Choroid plexus epithelial cell (primary cell): ENCODE measurements at regions not wholly inside any gene's neighbourhood (a gene's known extent, or its start where the extent isn't known, plus 50 kb on each side); places are given as distances from the start of the nearest gene placed in this dataset.
A peak's percentile ranks its signal among the peaks of the same experiment; 100 is the strongest.

ENCODE experiments used
- DNase-seq: peaks from one replicate; pipeline ENCODE4 v3.0.0-alpha.2; 2010; ENCODE audit warnings: low read depth
- H3K4me3 ChIP-seq: 2 replicates; pipeline ENCODE4 v1.5.1; 2011; ENCODE audit warnings: low read depth, mild to moderate bottlenecking, control low read depth, low read length, moderate library complexity
- TF ChIP-seq, protein P1 (sequence below): conservative IDR thresholded peaks from 2 replicates; pipeline ENCODE4 v1.5.1; 2011; ENCODE audit warnings: low read depth, mild to moderate bottlenecking, control low read depth, inconsistent platforms, low read length, moderate library complexity

DNA sequence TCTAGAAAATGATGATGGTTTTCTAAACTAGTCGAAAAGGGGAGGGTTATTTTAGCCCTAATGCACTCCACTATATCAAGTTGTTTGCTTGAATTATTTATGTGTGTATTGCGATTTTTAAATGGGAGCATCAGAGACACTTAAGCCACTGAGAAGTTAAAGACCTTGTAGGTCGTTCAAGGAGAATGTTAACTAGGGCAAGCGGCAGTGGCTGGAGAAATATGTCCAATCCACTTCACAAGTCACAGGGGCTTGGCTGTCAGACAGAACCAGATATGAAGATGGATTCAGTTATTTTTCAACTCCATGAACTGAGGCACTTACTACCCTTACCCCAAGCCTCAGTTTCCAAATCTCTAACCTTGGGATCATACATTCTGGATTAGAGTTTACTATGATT lies 702.0 kb downstream of the CDH11 start:
- H3K4me3 ChIP-seq: no peak overlapping the region
- DNase-seq: no peak
- TF ChIP-seq, protein P1, sequence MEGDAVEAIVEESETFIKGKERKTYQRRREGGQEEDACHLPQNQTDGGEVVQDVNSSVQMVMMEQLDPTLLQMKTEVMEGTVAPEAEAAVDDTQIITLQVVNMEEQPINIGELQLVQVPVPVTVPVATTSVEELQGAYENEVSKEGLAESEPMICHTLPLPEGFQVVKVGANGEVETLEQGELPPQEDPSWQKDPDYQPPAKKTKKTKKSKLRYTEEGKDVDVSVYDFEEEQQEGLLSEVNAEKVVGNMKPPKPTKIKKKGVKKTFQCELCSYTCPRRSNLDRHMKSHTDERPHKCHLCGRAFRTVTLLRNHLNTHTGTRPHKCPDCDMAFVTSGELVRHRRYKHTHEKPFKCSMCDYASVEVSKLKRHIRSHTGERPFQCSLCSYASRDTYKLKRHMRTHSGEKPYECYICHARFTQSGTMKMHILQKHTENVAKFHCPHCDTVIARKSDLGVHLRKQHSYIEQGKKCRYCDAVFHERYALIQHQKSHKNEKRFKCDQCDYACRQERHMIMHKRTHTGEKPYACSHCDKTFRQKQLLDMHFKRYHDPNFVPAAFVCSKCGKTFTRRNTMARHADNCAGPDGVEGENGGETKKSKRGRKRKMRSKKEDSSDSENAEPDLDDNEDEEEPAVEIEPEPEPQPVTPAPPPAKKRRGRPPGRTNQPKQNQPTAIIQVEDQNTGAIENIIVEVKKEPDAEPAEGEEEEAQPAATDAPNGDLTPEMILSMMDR: no peak

DNA sequence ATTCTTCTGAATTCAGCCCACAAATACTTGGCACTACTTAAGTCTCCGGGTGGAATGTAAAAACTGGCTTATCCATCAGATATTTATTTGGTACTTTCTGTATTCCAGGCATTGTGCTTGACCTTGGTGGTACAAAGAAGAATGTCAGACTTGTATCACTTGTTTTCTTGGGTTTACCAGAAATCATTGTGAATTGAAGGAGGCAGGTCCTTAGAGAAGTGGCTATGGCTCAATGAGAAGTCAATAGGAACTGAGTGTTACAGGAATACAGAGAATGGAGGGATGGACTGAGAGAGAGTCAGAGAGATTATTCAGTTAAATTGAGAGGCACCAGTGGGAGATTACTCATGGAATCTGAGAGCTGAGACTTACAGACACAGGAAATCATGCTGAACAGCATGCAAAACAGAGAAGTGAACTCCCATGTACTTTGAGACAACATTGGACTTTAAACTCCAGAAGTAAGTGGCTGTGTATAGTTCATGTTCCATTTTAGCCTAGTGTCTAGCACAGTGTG lies 704.1 kb downstream of the CDH11 start:
- DNase-seq: peak; percentile 79

DNA sequence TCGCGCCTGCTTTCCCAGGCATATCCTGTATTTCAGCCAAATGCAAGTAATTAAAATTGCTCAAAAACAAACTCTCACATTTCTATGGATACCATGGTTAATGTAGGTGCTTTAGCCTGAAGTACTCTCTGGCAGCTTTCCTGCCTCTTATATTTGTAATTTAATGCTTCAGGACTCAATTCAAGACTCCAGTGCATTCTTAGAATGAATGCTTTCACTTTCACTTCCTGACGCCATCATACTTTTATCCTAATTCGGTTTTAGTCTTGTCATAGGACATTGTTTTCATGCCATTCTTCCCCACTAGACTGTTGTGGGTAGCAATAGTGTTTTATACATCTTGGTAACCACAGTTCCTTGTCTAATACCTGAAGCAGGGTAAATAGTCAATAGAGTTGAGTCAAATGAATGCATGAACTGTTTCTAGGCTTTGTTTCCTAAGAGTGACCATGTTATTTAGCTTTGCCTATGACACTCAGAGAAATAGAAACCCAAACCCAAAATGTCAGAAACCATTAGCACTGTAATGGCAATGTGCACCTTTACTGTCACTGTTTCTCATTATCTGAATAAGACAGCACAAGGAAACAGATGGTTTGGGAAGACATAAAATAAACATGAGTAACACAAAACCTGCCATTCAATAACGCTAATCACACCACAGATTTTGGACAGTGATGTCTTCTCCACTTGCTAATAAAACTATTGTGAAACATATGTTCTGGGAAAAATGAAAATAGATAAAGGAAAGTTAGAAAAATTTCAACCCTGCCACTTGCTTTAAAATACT lies 705.5 kb downstream of the CDH11 start:
- peak overlapping the region; percentile 29 for H3K4me3 ChIP-seq
- DNase-seq: peak; percentile 78
- TF ChIP-seq, protein P1: no peak

More for the DNA sequence above, 704.1 kb downstream of the CDH11 start:
- TF ChIP-seq, protein P1: no peak
- H3K4me3 ChIP-seq: no peak overlapping the region

DNA sequence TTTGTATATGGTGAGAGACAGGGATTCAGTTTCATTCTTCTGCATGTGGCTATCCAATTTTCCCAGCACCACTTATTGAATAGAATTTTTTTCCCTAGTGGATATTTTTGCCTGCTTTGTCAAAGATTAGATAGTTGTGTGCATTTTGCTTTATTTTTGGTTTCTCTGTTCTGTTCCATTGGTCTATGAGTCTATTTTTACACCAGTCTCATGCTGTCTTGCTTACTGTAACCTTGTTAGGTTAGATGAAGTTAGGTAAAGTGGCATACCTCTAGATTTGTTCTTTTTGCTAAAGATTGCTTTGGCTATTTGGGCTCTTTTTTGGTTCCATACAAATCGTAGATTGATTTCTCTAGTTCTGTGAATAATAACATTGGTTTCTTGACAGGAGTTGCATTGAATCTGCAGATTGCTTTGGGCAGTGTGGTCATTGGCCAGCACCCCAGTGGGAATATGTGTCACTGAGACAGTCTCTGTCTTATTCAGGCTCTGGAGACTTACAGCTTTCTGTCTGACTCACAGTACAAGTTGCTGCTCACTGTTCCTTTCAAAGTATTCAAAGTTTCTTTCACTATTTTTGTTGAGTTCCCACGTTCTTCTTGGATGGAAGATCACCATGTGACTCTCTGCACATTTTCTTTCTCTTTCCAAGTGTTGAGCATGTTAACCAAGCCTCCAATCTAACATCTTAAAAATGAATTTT lies 709.1 kb downstream of the CDH11 start:
- H3K4me3 ChIP-seq: no peak overlapping the region
- DNase-seq: peak; percentile 65
- TF ChIP-seq, protein P1: no peak

DNA sequence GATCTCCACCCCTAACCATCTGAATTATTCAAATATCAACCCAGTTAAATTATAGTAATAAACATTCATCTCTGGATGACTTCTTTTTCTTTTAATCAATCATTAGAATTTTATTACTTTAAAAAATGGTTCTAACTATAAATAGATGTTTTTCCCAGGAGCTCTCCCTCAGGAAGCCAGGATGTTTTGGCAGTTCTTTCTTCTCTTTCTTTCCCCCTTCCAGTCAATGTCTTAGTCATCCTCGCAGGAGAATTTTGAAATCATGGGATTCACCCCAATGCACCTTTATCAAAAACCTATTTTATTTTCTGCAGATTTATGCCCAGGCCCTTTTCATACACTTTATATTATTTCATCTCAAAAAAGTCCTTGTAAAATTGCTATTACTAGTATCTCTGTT lies 711.6 kb downstream of the CDH11 start:
- TF ChIP-seq, protein P1: no peak
- H3K4me3 ChIP-seq: no peak overlapping the region
- DNase-seq: no peak

DNA sequence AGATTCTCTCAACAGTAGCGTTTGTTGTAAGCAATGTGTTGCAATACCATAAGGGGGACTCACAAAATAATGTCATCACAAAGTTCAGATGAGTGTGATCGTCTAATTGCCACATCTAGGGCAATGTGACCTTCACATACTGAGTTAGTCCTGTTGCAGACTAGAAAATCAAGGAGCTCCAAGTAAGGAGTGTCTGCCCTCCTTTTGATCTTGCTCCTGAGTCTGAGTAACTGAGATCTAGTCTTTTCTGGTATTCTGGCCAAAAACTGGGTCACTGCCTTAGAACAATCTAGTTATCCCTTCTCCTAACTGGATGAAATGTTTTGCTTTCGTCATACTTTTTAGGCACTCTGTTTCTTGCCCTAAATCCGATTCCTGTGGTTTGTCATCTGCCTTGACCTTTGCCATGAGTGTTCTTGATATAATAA lies 712.1 kb downstream of the CDH11 start:
- no peak for DNase-seq
- TF ChIP-seq, protein P1: no peak
- no peak overlapping the region for H3K4me3 ChIP-seq
